H9 (cell line): ENCODE measurements at regions not wholly inside any gene's neighbourhood (a gene's known extent, or its start where the extent isn't known, plus 50 kb on each side); places are given as distances from the start of the nearest gene placed in this dataset.

ENCODE experiments used
- DNase-seq: peaks from one replicate; pipeline ENCODE4 v3.0.0-alpha.2; 2017
- H2AFZ ChIP-seq: one replicate; pipeline ENCODE4 v1.6.1; 2013; ENCODE audit warnings: mild to moderate bottlenecking, low read length, control low read depth, moderate library complexity
- H2AK5ac ChIP-seq: 2 replicates; pipeline ENCODE4 v1.6.1; 2013; ENCODE audit warnings: low read length, control low read depth, mixed read lengths; ENCODE audit not compliant: insufficient read length
- H2BK120ac ChIP-seq: one replicate; pipeline ENCODE4 v1.6.1; 2013; ENCODE audit warnings: low read depth, mild to moderate bottlenecking, low read length, control low read depth, inconsistent platforms; ENCODE audit not compliant: poor library complexity, severe bottlenecking
- H2BK12ac ChIP-seq: 2 replicates; pipeline ENCODE4 v1.6.1; 2013; ENCODE audit warnings: low read length, control low read depth, mixed read lengths, low read depth; ENCODE audit not compliant: insufficient read length
- H2BK15ac ChIP-seq: 2 replicates; pipeline ENCODE4 v1.6.1; 2013; ENCODE audit warnings: low read depth, low read length, control low read depth
- H2BK20ac ChIP-seq: one replicate; pipeline ENCODE4 v1.6.1; 2013; ENCODE audit warnings: low read depth, mild to moderate bottlenecking, low read length, control low read depth, inconsistent platforms; ENCODE audit not compliant: poor library complexity, severe bottlenecking
- H2BK5ac ChIP-seq: 2 replicates; pipeline ENCODE4 v1.6.1; 2013; ENCODE audit warnings: low read length, control low read depth, mixed read lengths; ENCODE audit not compliant: insufficient read length
- H3K14ac ChIP-seq: 2 replicates; pipeline ENCODE4 v1.6.1; 2013; ENCODE audit warnings: low read length, control low read depth; ENCODE audit not compliant: insufficient read depth
- H3K18ac ChIP-seq: 2 replicates; pipeline ENCODE4 v1.6.1; 2013; ENCODE audit warnings: low read depth, mild to moderate bottlenecking, mixed read lengths, low read length, control low read depth; ENCODE audit not compliant: insufficient read length
- H3K23ac ChIP-seq: 2 replicates; pipeline ENCODE4 v1.6.1; 2013; ENCODE audit warnings: low read length, control low read depth, mixed read lengths, low read depth; ENCODE audit not compliant: insufficient read length
- H3K23me2 ChIP-seq: 2 replicates; pipeline ENCODE4 v1.6.1; 2013; ENCODE audit warnings: low read depth, mild to moderate bottlenecking, mixed read lengths, low read length, control low read depth; ENCODE audit not compliant: insufficient read length, poor library complexity, severe bottlenecking
- H3K27ac ChIP-seq: 2 replicates; pipeline ENCODE4 v1.5.1; 2013; ENCODE audit warnings: low read length, control low read depth, mixed read lengths, low read depth; ENCODE audit not compliant: insufficient read length
- H3K27me3 ChIP-seq: 2 replicates; pipeline ENCODE4 v1.6.1; 2013; ENCODE audit warnings: low read length, control low read depth, inconsistent platforms; ENCODE audit not compliant: insufficient read depth
- H3K4ac ChIP-seq: 2 replicates; pipeline ENCODE4 v1.6.1; 2013; ENCODE audit warnings: low read depth, mild to moderate bottlenecking, control low read depth, inconsistent platforms, low read length, moderate library complexity
- H3K4me1 ChIP-seq: 2 replicates; pipeline ENCODE4 v1.6.1; 2013; ENCODE audit warnings: low read length, control low read depth, inconsistent platforms; ENCODE audit not compliant: insufficient read depth
- H3K4me2 ChIP-seq: 2 replicates; pipeline ENCODE4 v1.6.1; 2013; ENCODE audit warnings: low read length, control low read depth, mixed read lengths; ENCODE audit not compliant: insufficient read length, insufficient read depth
- H3K56ac ChIP-seq: 2 replicates; pipeline ENCODE4 v1.6.1; 2013; ENCODE audit warnings: low read depth, mild to moderate bottlenecking, mixed read lengths, low read length, control low read depth; ENCODE audit not compliant: insufficient read length
- H3K79me1 ChIP-seq: 2 replicates; pipeline ENCODE4 v1.6.1; 2013; ENCODE audit warnings: low read depth, mild to moderate bottlenecking, moderate library complexity, low read length, control low read depth, inconsistent platforms; ENCODE audit not compliant: insufficient read depth, poor library complexity, severe bottlenecking
- H3K79me2 ChIP-seq: 2 replicates; pipeline ENCODE4 v1.6.1; 2013; ENCODE audit warnings: low read length, control low read depth, inconsistent platforms; ENCODE audit not compliant: insufficient read depth
- H3K9ac ChIP-seq: 2 replicates; pipeline ENCODE4 v1.6.1; 2013; ENCODE audit warnings: low read length, control low read depth, mixed read lengths; ENCODE audit not compliant: insufficient read length; ENCODE audit errors: extremely low read depth
- H3K9me3 ChIP-seq: one replicate; pipeline ENCODE4 v1.6.1; 2013; ENCODE audit warnings: low read depth, low read length, inconsistent platforms; ENCODE audit not compliant: control insufficient read depth
- H3T11ph ChIP-seq: one replicate; pipeline ENCODE4 v1.6.1; 2013; ENCODE audit warnings: mild to moderate bottlenecking, low read length, control low read depth, inconsistent platforms
- H4K20me1 ChIP-seq: one replicate; pipeline ENCODE4 v1.6.1; 2013; ENCODE audit not compliant: control insufficient read depth, insufficient read length, insufficient read depth
- H4K5ac ChIP-seq: 2 replicates; pipeline ENCODE4 v1.6.1; 2013; ENCODE audit warnings: low read depth, mild to moderate bottlenecking, mixed read lengths, low read length, control low read depth; ENCODE audit not compliant: insufficient read length
- H4K8ac ChIP-seq: replicated peaks from 2 replicates; pipeline ENCODE4 v1.6.1; 2013; ENCODE audit warnings: low read length, control low read depth, mixed read lengths, low read depth; ENCODE audit not compliant: insufficient read length
- H4K91ac ChIP-seq: 2 replicates; pipeline ENCODE4 v1.6.1; 2013; ENCODE audit warnings: low read depth, mild to moderate bottlenecking, moderate library complexity, mixed read lengths, low read length, control low read depth; ENCODE audit not compliant: insufficient read length
- H3K27ac Mint-ChIP-seq, 3 experiments: 2 replicates in 2 of 3; 3 replicates in 1 of 3; pipeline ENCODE4 v1.8.0; 2020 to 2021; ENCODE audit warnings: mixed read lengths in 3 of 3, mild to moderate bottlenecking in 1 of 3, moderate library complexity in 1 of 3
- H3K27me3 Mint-ChIP-seq: 2 replicates; pipeline ENCODE4 v1.8.0; 2021; ENCODE audit warnings: low read depth, mild to moderate bottlenecking, moderate library complexity, mixed read lengths
- H3K36me3 Mint-ChIP-seq, 3 experiments: 2 replicates in 2 of 3; 3 replicates in 1 of 3; pipeline ENCODE4 v1.8.0; 2020 to 2021; ENCODE audit warnings: low read depth in 3 of 3, mixed read lengths in 3 of 3; ENCODE audit not compliant: insufficient read depth in 1 of 3
- H3K4me1 Mint-ChIP-seq, 2 experiments: 2 replicates each; pipeline ENCODE4 v1.8.0; 2020; ENCODE audit warnings: mixed read lengths in 2 of 2
- H3K4me3 Mint-ChIP-seq, 2 experiments: 2 replicates in 1 of 2; 3 replicates in 1 of 2; pipeline ENCODE4 v1.8.0; 2020 to 2021; ENCODE audit warnings: mild to moderate bottlenecking in 2 of 2, mixed read lengths in 2 of 2, moderate library complexity in 1 of 2
- H3K9me3 Mint-ChIP-seq, 2 experiments: 2 replicates in 1 of 2; 3 replicates in 1 of 2; pipeline ENCODE4 v1.8.0; 2020; ENCODE audit warnings: mild to moderate bottlenecking in 2 of 2, mixed read lengths in 2 of 2, moderate library complexity in 1 of 2
- WGBS: extraction: QIAGEN DNeasy Blood & Tissue Kit; methylation state at CpG from one replicate; pipeline ENCODE4 v1.1.7; 2013; ENCODE audit warnings: missing lambda C conversion rate, low lambda C conversion rate, mixed read lengths; ENCODE audit not compliant: insufficient read length; ENCODE audit errors: extremely low coverage; 5-methylcytosine and 5-hydroxymethylcytosine counted together
- TF ChIP-seq, protein P1 (sequence below): fragments of 200-600 bp; sonication (generic); conservative IDR thresholded peaks from 3 replicates; pipeline ENCODE4 v1.8.0; 2021; ENCODE audit warnings: antibody characterized with exemption, mild to moderate bottlenecking

DNA sequence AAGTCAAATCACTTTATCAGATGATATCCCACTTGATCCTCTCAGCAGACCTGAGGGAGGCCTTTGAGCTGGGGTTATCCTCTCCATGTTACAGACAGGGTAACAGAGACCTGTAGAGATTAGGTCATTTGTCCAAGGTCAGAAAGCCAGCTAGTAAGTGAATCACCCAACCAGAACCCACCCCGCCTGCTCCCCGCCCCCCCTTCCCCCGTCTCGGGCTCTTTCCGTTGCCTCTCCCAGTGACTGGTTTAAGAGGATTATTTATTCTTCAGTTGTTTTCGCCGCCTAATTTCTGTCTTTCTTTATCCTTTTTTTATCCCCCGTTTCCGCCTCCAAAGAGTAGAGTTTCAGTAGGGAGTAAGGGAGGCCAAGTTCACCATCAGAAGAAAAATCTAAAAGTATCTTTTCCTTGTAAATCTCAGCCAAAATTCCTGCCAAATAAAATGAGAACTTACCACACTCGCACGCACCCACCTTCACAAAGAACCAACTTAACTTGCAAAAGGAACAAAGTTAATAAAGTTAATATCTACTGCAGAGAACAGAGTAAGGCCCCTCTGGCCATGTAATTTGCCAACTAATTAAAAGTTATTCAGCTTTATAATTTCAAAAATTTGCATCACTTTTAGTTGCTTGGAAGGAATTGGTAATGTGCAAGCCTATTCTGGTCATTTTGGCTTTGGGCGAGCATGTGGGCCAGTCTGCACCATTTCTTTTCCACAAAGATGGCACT is 76.8 kb upstream of the TRABD2B start:
- no peaks in the 10 kb centered on the region for H3K9me3 ChIP-seq
- H3K4ac ChIP-seq = no peak overlapping the region
- Mint-ChIP-seq H3K36me3 (no peaks in the 10 kb centered on the region), H3K4me3 (no peak overlapping the region), H3K27me3 (peaks cover 21% of the 10 kb centered on the region), H3K4me1 (peaks cover 4 to 8% of the 10 kb centered on the region in 2 experiments; a peak in 2 of 4 replicates), H3K9me3 (no peaks in the 10 kb centered on the region), H3K27ac (no peak overlapping the region)
- H3K18ac ChIP-seq = no peak overlapping the region
- H3T11ph ChIP-seq = no peak overlapping the region
- H3K4me1 ChIP-seq = no peaks in the 10 kb centered on the region
- H3K79me1 ChIP-seq = no peaks in the 10 kb centered on the region
- H2AFZ ChIP-seq = no peak overlapping the region
- no peak overlapping the region for H2BK15ac ChIP-seq
- no peak overlapping the region for H2BK20ac ChIP-seq
- H2BK5ac ChIP-seq = no peak overlapping the region
- H2BK120ac ChIP-seq = no peak overlapping the region
- no peak overlapping the region for H3K4me2 ChIP-seq
- no peak overlapping the region for H3K23ac ChIP-seq
- H3K23me2 ChIP-seq = no peaks in the 10 kb centered on the region
- no peak overlapping the region for H2BK12ac ChIP-seq
- no peaks in the 10 kb centered on the region for H4K20me1 ChIP-seq
- H4K8ac ChIP-seq = no peak overlapping the region
- no peak overlapping the region for H4K5ac ChIP-seq
- no peaks in the 10 kb centered on the region for H3K27me3 ChIP-seq
- H3K79me2 ChIP-seq = no peaks in the 10 kb centered on the region
- H3K14ac ChIP-seq = no peak overlapping the region
- no peak for DNase-seq
- no peak overlapping the region for H3K9ac ChIP-seq
- no peak overlapping the region for H4K91ac ChIP-seq
- no peak overlapping the region for H2AK5ac ChIP-seq
- WGBS = no CpG with 5 or more reads among the region's 12 CpGs
- TF ChIP-seq, protein P1, sequence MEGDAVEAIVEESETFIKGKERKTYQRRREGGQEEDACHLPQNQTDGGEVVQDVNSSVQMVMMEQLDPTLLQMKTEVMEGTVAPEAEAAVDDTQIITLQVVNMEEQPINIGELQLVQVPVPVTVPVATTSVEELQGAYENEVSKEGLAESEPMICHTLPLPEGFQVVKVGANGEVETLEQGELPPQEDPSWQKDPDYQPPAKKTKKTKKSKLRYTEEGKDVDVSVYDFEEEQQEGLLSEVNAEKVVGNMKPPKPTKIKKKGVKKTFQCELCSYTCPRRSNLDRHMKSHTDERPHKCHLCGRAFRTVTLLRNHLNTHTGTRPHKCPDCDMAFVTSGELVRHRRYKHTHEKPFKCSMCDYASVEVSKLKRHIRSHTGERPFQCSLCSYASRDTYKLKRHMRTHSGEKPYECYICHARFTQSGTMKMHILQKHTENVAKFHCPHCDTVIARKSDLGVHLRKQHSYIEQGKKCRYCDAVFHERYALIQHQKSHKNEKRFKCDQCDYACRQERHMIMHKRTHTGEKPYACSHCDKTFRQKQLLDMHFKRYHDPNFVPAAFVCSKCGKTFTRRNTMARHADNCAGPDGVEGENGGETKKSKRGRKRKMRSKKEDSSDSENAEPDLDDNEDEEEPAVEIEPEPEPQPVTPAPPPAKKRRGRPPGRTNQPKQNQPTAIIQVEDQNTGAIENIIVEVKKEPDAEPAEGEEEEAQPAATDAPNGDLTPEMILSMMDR = no peak
- H3K27ac ChIP-seq = no peak overlapping the region
- no peak overlapping the region for H3K56ac ChIP-seq
